ENCODE measurements at regions not wholly inside any gene's neighbourhood (a gene's known extent, or its start where the extent isn't known, plus 50 kb on each side); places are given as distances from the start of the nearest gene placed in this dataset.

DNA sequence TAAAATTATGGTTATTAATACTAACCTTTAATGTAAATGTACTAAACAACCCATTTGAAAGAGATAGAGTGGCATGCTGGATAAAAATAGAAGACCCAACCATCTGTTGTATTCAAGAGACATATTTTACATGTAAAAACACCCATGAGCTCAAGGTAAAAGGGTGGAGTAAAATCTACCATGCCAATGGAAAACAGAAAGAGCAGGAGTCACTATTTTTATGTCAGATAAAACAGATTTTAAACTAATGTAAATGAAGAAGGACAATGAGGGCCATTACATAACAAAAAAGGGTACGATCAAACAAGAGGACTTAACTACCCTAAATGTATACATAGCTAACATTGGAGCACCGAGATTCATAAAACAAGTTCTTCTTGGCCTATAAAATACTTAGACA is 66.3 kb downstream of the ITM2A start:
- no peak overlapping the region for H2AK5ac ChIP-seq (ENCODE audit: low read depth, low read length)
- no peak overlapping the region for H3K14ac ChIP-seq (ENCODE audit: insufficient read length)
- H4K5ac ChIP-seq (ENCODE audit: insufficient read length, low read depth, low read length), result no peak overlapping the region
- H2BK20ac ChIP-seq (ENCODE audit: low read length), result no peak overlapping the region
- ChIA-PET POLR2A (ENCODE audit: partially characterized antibody) (no interaction called here), CTCF (ENCODE audit: partially characterized antibody) (interaction anchor here (1.4 kb wide), 1 partner anchor 10 kb away, joined by 3 read pairs; no protein-coding TSS in a partner anchor)
- H3K23ac ChIP-seq (ENCODE audit: insufficient read length), result no peak overlapping the region
- FAIRE-seq, result no peak
- no peak overlapping the region for H2BK12ac ChIP-seq (ENCODE audit: low read depth, low read length)
- TF ChIP-seq CEBPB (IDR thresholded peaks at IDR 0.05; ENCODE audit: low read depth, low read length) (no peak), SIN3A (conservative IDR thresholded peaks at IDR 0.05 in 1 of 2, IDR thresholded peaks at IDR 0.05 in 1 of 2; ENCODE audit: low read depth in 1 of 2, low read length in 2 of 2) (no peak)
- no peak overlapping the region for H3K4me3 ChIP-seq (ENCODE audit: extremely low read depth in 1 of 4, insufficient read depth in 2 of 4, low read depth in 3 of 4, low read length in 4 of 4)
- H3K4me2 ChIP-seq (ENCODE audit: insufficient read depth in 1 of 2, low read depth in 2 of 2, low read length in 2 of 2), result no peak overlapping the region
- no peaks in the 10 kb centered on the region for H3K9me3 ChIP-seq (ENCODE audit: insufficient read depth in 2 of 2, low read depth in 1 of 2, low read length in 1 of 2)
- H4K91ac ChIP-seq (replicated peaks; ENCODE audit: insufficient read length, low read length), result no peak overlapping the region
- no peaks in the 10 kb centered on the region for H3K36me3 ChIP-seq (ENCODE audit: control insufficient read depth in 2 of 4, insufficient read depth in 4 of 4, low read length in 3 of 4)
- H3K23me2 ChIP-seq (ENCODE audit: low read depth, low read length), result no peaks in the 10 kb centered on the region
- peaks cover 0 to 3% (median 0%) of the 10 kb centered on the region in 4 experiments; a peak in 1 of 7 replicates for H3K4me1 ChIP-seq (replicated peaks in 1 of 4; ENCODE audit: control insufficient read depth in 3 of 4, insufficient read depth in 4 of 4, low read length in 3 of 4)
- H3K56ac ChIP-seq (replicated peaks; ENCODE audit: insufficient read length, low read depth, low read length), result no peak overlapping the region
- H2BK15ac ChIP-seq (ENCODE audit: low read length), result no peak overlapping the region
- H3K79me2 ChIP-seq (ENCODE audit: control insufficient read depth in 1 of 2, insufficient read depth in 2 of 2, low read length in 2 of 2), result no peaks in the 10 kb centered on the region
- H3K9ac ChIP-seq (replicated peaks in 1 of 4; ENCODE audit: extremely low read depth in 1 of 4, low read depth in 3 of 4, low read length in 3 of 4), result no peak overlapping the region
- H3K18ac ChIP-seq (ENCODE audit: extremely low read depth, low read length), result no peak overlapping the region
- WGBS, 2 experiments (ENCODE audit: extremely low coverage in 1 of 2, insufficient coverage in 1 of 2, insufficient read length in 1 of 2, insufficient replicate concordance in 2 of 2, low coverage in 1 of 2, low lambda C conversion rate in 2 of 2, missing lambda C conversion rate in 1 of 2), result 83% methylated on average over 2 of the region's 2 CpGs; no CpG with 5 or more reads in 1 of the 2 experiments
- DNase-seq (ENCODE audit: low read depth in 1 of 2, low spot score in 2 of 2), result no peak
- H3K4ac ChIP-seq (replicated peaks; ENCODE audit: insufficient read length, low read depth, low read length), result no peak overlapping the region
- no peaks in the 10 kb centered on the region for H4K20me1 ChIP-seq (replicated peaks in 1 of 2; ENCODE audit: control insufficient read depth in 1 of 2, insufficient read depth in 2 of 2, low read length in 2 of 2)
- H3K79me1 ChIP-seq (ENCODE audit: low read depth, low read length), result no peaks in the 10 kb centered on the region
- H2AFZ ChIP-seq (ENCODE audit: low read length), result no peak overlapping the region
- H2BK5ac ChIP-seq (ENCODE audit: low read depth, low read length), result no peak overlapping the region
- H3K27ac ChIP-seq (ENCODE audit: low read depth, low read length), result no peak overlapping the region
- no peak overlapping the region for H2BK120ac ChIP-seq (replicated peaks; ENCODE audit: low read depth, low read length)
- no peaks in the 10 kb centered on the region for H3K27me3 ChIP-seq (replicated peaks in 1 of 4; ENCODE audit: control insufficient read depth in 3 of 4, extremely low read depth in 1 of 4, insufficient read depth in 3 of 4, low read length in 3 of 4)
- H4K8ac ChIP-seq (ENCODE audit: extremely low read depth, insufficient read depth, low read length), result no peak overlapping the region
